Fibroblast of lung (primary cell): ENCODE measurements at regions not wholly inside any gene's neighbourhood (a gene's known extent, or its start where the extent isn't known, plus 50 kb on each side); places are given as distances from the start of the nearest gene placed in this dataset.

ENCODE experiments used
- DNase-seq, 2 donors: peaks; one replicate each; pipeline versions ENCODE4 v3.0.0 to v3.0.0-alpha.2; 2010; ENCODE audit warnings: low read depth in 2 of 2
- H2AFZ ChIP-seq: 2 replicates; pipeline ENCODE4 v1.5.1; 2012; ENCODE audit warnings: low read length, control low read depth, inconsistent platforms
- H3K27ac ChIP-seq: 2 replicates; pipeline ENCODE4 v1.5.1; 2011; ENCODE audit warnings: low read length, control low read depth; ENCODE audit not compliant: insufficient read depth
- H3K27me3 ChIP-seq: 2 replicates; pipeline ENCODE4 v1.5.1; 2011; ENCODE audit warnings: mild to moderate bottlenecking, low read length; ENCODE audit not compliant: control insufficient read depth, insufficient read depth
- H3K36me3 ChIP-seq: 2 replicates; pipeline ENCODE4 v1.5.1; 2011; ENCODE audit warnings: low read length; ENCODE audit not compliant: control insufficient read depth, insufficient read depth
- H3K4me1 ChIP-seq: 2 replicates; pipeline ENCODE4 v1.5.1; 2011; ENCODE audit warnings: low read length; ENCODE audit not compliant: control insufficient read depth, insufficient read depth; ENCODE audit errors: extremely low read depth
- H3K4me2 ChIP-seq: 2 replicates; pipeline ENCODE4 v1.5.1; 2011; ENCODE audit warnings: low read length, control low read depth; ENCODE audit not compliant: insufficient read depth; ENCODE audit errors: extremely low read depth
- H3K4me3 ChIP-seq, 4 experiments: fragments of 200-600 bp in 1 of 4; sonication (generic) in 1 of 4; replicated peaks in 1 of 4; 2 replicates each; pipeline ENCODE4 v1.5.1; 2011 to 2016; ENCODE audit warnings: low read length in 4 of 4, low read depth in 3 of 4, mild to moderate bottlenecking in 3 of 4, control low read depth in 2 of 4, inconsistent platforms in 1 of 4, mixed read lengths in 1 of 4; ENCODE audit not compliant: insufficient read depth in 1 of 4; ENCODE audit errors: control extremely low read depth in 1 of 4
- H3K79me2 ChIP-seq: 2 replicates; pipeline ENCODE4 v1.5.1; 2012; ENCODE audit warnings: mild to moderate bottlenecking, low read length, inconsistent platforms; ENCODE audit not compliant: control insufficient read depth, insufficient read depth
- H3K9ac ChIP-seq: 2 replicates; pipeline ENCODE4 v1.5.1; 2011; ENCODE audit warnings: mild to moderate bottlenecking, low read length, control low read depth; ENCODE audit not compliant: insufficient read depth
- H3K9me3 ChIP-seq: 2 replicates; pipeline ENCODE4 v1.5.1; 2012; ENCODE audit warnings: low read depth, low read length; ENCODE audit not compliant: control insufficient read depth, insufficient read depth
- H4K20me1 ChIP-seq: 2 replicates; pipeline ENCODE4 v1.5.1; 2011; ENCODE audit warnings: low read length; ENCODE audit not compliant: control insufficient read depth, insufficient read depth; ENCODE audit errors: extremely low read depth
- CTCF ChIP-seq, 2 donors: IDR thresholded peaks in 1 of 2; conservative IDR thresholded peaks in 1 of 2; 1 replicate in 1 of 2; 2 replicates in 1 of 2; pipeline ENCODE4 v1.5.1; 2011 to 2012; ENCODE audit warnings: low read length in 2 of 2, control low read depth in 1 of 2, inconsistent platforms in 1 of 2, low read depth in 1 of 2, mild to moderate bottlenecking in 1 of 2
- EZH2 ChIP-seq: IDR thresholded peaks from 2 replicates; pipeline ENCODE4 v1.5.1; 2012; ENCODE audit warnings: low read length, control low read depth, mild to moderate bottlenecking; ENCODE audit errors: missing control alignments

GRCh38 chr13:109694972-109695371 lies 91.4 kb downstream of the IRS2 start:
- no peak overlapping the region for H3K4me3 ChIP-seq
- no peak overlapping the region for H3K27ac ChIP-seq
- H3K4me2 ChIP-seq = no peak overlapping the region
- no peak overlapping the region for H3K9ac ChIP-seq
- no peaks in the 10 kb centered on the region for H3K36me3 ChIP-seq
- no peaks in the 10 kb centered on the region for H3K79me2 ChIP-seq
- no peaks in the 10 kb centered on the region for H4K20me1 ChIP-seq
- H3K27me3 ChIP-seq = no peaks in the 10 kb centered on the region
- no peaks in the 10 kb centered on the region for H3K4me1 ChIP-seq
- no peak overlapping the region for H2AFZ ChIP-seq
- DNase-seq = no peak
- TF ChIP-seq EZH2 (no peak), CTCF (conservative IDR thresholded peaks at IDR 0.05 in 1 of 2, IDR thresholded peaks at IDR 0.05 in 1 of 2; ENCODE audit: low read depth in 1 of 2, low read length in 2 of 2) (no peak)
- H3K9me3 ChIP-seq = no peaks in the 10 kb centered on the region

GRCh38 chr13:109693213-109693612 lies 93.2 kb downstream of the IRS2 start:
- Histone ChIP-seq H3K4me3 (no peak overlapping the region), H3K4me2 (no peak overlapping the region), H2AFZ (no peak overlapping the region), H3K27ac (no peak overlapping the region), H3K9me3 (no peaks in the 10 kb centered on the region), H3K9ac (no peak overlapping the region), H3K27me3 (no peaks in the 10 kb centered on the region), H3K36me3 (no peaks in the 10 kb centered on the region), H3K4me1 (no peaks in the 10 kb centered on the region), H4K20me1 (no peaks in the 10 kb centered on the region), H3K79me2 (no peaks in the 10 kb centered on the region)
- TF ChIP-seq CTCF (conservative IDR thresholded peaks at IDR 0.05 in 1 of 2, IDR thresholded peaks at IDR 0.05 in 1 of 2; ENCODE audit: low read depth in 1 of 2, low read length in 2 of 2) (no peak), EZH2 (no peak)
- DNase-seq = no peak

- Histone ChIP-seq H3K27ac (no peak overlapping the region), H3K9me3 (no peaks in the 10 kb centered on the region), H3K27me3 (no peaks in the 10 kb centered on the region), H3K4me2 (no peak overlapping the region), H3K9ac (no peak overlapping the region), H4K20me1 (no peaks in the 10 kb centered on the region), H2AFZ (no peak overlapping the region), H3K36me3 (no peaks in the 10 kb centered on the region), H3K4me1 (no peaks in the 10 kb centered on the region), H3K79me2 (no peaks in the 10 kb centered on the region), H3K4me3 (no peak overlapping the region)
- TF ChIP-seq CTCF (conservative IDR thresholded peaks at IDR 0.05 in 1 of 2, IDR thresholded peaks at IDR 0.05 in 1 of 2; ENCODE audit: low read depth in 1 of 2, low read length in 2 of 2) (no peak), EZH2 (no peak)
- no peak for DNase-seq
Measured at GRCh38 chr13:109691689-109692088, 94.7 kb downstream of the IRS2 start.
